Kidney glomerular epithelial cell (primary cell): ENCODE measurements at regions not wholly inside any gene's neighbourhood (a gene's known extent, or its start where the extent isn't known, plus 50 kb on each side); places are given as distances from the start of the nearest gene placed in this dataset.
A peak's percentile ranks its signal among the peaks of the same experiment; 100 is the strongest.
"Not testable (repeated sequence)": the region's sequence is repeated elsewhere in the genome, so short reads cannot be mapped to it uniquely, and the experiment has no call there.

ENCODE experiments used
- DNase-seq: peaks from one replicate; lab custom pipeline; 2025; lab: John Stamatoyannopoulos, UW

DNA sequence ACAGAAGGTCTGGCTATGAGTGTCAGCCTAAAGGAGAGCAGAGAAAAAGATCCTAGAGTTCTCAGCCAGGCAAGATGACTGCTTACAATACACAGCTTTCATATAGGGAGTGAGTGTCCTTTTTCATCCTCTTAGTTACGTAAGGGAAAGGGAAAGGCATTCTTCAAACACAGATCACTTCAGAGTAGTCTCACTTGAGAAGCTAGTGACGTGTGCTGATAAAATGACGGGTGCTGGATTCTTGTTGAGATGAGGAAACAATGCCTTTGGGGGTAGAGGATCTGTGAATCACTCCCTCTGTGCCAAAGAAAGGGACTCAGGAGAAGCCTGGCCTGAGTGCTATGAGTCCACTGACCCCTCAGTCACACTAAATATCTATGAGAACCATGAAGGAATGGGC lies 117.3 kb downstream of the QRSL1 start:
- DNase-seq: peak; percentile 72

GRCh38 chr6:106745824-106746582 lies 116.6 kb downstream of the QRSL1 start:
- DNase-seq: no peak

GRCh38 chr6:106745197-106745770 lies 115.9 kb downstream of the QRSL1 start:
- DNase-seq: no peak

DNA sequence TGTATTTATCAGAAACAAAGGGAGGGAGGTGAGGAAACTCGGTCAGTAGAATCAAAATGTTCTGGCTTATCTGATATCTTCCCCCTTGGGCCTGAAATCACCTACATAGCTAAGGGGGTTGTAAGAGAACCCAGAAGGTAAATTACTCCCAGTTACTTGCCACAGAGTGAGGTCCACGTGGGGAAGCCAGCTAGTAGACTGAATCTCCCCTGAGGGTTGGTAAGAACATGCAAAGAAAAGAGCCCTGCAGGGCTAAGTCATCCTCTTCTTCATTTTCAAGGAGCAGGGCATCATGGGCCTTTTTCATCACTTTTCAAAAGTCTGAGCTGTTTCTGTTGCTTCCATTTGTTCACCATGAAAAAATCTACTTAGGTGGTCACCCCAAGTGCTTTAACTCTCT lies 115.4 kb downstream of the QRSL1 start:
- no peak for DNase-seq

DNA sequence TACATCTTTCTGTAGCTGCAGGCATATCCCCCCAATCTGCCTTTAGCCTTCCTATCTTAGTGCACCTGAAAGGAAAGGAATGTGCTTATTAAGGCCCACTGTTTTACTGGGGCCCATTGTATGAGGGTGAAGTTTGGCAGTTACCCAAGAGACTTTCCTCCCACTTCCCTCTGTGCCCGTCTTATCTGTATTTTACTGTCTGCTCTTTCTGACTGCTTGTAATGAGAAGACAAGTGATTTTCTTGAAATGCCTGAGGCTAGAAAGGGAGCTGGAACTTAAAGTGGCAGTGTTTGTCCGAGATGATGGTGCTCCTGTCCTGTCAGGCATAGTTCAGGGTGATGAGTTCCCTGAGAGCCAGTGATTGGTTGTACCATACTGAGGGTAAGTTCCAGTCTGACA lies 114.7 kb downstream of the QRSL1 start:
- DNase-seq: not testable (repeated sequence)

DNA sequence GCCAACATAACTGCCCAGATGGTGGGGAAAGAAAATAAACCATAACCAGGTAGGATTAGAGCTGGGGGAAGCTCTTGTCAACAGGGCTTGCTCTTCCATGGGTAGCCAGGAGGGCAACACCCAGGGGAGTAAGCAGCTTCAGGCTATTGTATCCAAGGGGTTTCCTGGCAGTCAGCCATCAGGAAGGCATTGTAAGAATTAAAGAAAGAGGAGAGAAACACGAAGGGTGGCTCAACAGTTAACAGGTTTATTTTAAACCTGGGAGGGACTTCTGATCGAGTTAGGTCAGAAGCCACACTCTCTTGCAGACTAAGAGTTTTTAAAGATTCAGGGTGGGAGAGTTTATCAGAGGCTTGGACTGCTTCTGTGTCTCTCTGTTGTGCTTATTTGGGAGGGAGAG lies 114.2 kb downstream of the QRSL1 start:
- DNase-seq: no peak

- no peak for DNase-seq
These were observed 110.9 kb downstream of the QRSL1 start for GRCh38 chr6:106740287-106740686.

GRCh38 chr6:106739387-106739786 lies 110.0 kb downstream of the QRSL1 start:
- DNase-seq: peak; percentile 27

DNA sequence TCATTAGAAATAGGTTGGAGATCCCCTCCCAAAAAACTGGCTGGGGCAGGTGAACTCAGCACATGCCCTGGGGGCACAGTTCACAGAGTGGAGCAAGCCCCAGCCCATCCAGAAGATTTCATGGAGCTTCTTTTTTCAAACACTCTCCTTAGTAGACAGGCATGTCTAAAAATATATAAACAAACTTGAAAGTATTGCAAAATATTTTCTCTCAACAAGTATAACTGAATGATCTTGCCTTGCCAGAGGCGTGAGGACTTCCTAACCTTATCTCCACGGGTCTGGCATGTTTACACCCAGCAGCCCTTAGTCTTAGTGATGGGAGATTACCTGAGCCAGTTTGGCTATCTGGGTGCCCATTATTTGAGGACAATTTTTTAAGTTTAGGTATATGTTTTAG lies 107.1 kb downstream of the QRSL1 start:
- no peak for DNase-seq

DNA sequence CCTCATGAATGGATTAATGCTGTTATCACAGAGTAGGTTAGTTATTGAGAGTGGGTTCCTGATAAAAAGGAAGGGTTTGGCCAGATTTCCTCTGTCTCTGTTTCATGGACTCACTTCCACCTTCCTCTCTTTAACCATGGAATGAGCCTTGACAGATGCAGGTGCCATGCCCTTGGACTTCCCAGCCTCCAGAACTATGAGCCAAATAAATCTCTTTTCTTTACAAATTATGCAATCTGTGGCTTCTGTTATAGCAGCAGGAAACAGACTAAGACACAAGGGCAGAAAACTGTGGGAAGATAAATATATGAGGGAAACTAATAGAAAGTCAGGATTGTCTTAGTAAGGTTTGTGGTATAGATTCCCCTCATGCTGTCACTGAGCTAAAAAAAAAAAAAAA lies 106.5 kb downstream of the QRSL1 start:
- no peak for DNase-seq

DNA sequence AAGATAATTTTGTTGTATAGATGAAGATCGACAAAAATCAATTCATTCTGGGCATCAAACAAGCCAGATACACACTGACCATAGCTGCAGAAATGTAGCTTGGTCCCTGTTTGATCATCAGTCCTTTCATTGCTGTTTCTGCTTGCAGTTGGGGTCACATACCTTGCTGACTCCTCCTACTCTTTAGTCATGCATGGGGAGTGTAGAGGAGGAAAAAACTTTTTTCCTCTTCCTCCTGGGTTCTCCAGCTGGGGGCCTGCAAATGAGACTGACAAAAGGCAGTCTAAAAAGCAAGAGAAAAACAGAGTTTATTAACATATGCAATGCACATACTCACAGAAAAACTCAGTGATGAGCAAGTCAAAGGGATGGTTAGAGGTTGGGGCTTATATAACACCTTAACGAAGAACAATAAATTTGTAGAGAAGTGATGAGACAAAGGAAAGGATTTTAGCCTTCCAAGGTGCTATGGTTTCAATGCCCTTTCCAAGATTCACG lies 105.8 kb downstream of the QRSL1 start:
- DNase-seq: no peak

GRCh38 chr6:106733386-106733785 lies 104.0 kb downstream of the QRSL1 start:
- no peak for DNase-seq

- DNase-seq: no peak
These were observed 103.1 kb downstream of the QRSL1 start for GRCh38 chr6:106732376-106732940.

- no peak for DNase-seq
These were observed 102.4 kb downstream of the QRSL1 start for GRCh38 chr6:106731843-106732160.

- DNase-seq: peak; percentile 70
These were observed 101.9 kb downstream of the QRSL1 start for GRCh38 chr6:106731144-106731842.

GRCh38 chr6:106730718-106731117 lies 101.3 kb downstream of the QRSL1 start:
- DNase-seq: no peak

- no peak for DNase-seq
These were observed 100.9 kb downstream of the QRSL1 start for GRCh38 chr6:106730264-106730663.

DNA sequence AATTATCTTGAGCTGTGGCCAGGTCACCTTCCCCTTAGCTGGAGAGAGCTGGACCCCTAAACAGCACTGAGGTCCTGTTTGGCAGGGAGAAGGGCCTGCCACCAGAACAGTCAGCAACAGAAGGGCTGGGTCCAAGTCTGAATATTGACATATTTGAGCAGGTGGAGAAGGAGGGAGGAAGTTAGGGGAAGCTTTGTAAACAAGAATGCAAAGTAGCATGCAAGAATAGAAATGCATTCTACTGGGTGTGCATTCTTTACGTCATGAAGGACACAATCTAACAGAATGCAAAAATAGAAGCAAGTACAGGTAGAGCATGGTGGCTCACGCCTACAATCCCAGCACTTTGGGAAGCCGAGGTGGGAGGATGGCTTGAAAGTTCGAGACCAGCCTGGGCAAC lies 100.5 kb downstream of the QRSL1 start:
- DNase-seq: no peak

DNA sequence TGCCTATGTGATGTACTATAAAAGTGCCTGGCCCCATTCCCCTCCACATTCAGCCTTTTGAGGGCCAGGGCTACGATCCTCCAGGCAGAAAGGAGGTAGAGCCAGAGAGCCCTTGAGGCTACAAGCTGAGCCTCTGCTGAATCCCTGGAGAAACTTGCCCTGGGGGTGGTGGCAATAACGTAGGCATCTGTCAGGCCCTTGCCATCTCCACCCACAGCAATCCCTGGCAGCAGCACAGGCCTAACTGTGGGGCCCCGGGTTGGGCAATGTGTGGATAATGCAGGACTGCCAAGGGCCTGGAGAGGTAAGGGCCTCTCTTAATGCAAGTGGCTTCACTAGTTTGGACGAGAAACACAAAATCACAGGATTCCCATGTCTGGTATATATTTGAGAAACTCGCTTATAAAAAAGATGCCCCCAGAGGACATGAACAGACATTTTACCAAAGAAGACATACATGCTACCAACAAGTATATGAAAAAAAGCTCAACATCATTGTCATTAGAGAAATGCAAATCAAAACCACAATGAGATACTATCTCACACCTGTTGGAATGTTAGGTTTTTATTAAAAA lies 99.0 kb downstream of the QRSL1 start:
- DNase-seq: no peak

DNA sequence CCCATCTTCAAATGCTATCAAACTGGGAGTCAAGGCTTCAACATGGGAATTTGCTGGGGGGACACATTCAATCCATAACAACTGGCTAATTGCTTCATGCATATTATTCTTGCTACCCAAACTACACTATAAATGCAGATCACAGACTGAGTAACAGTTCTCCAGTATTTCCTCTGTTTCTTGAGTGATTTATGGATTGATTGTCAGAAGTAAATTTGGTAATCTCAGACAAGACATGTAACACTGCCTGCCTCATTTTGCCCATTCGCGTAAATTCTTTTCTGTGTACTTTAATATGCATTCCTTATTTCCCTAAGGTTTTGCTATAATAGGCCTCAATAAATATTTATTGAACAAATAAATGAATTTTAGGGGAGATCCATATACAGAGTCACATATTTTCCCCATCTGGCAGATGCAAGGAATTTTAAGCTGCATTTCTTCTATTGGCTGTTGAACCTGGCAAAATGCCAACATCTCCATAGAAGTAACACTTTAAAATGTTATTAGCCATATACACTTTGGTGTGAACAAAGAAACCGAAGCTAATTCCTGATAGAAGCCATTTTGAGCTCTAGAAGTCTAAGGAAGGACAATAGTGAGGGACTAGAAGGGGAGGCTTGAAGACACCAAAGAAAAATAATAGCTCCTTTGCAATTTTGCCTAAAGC lies 98.2 kb downstream of the QRSL1 start:
- DNase-seq: no peak

DNA sequence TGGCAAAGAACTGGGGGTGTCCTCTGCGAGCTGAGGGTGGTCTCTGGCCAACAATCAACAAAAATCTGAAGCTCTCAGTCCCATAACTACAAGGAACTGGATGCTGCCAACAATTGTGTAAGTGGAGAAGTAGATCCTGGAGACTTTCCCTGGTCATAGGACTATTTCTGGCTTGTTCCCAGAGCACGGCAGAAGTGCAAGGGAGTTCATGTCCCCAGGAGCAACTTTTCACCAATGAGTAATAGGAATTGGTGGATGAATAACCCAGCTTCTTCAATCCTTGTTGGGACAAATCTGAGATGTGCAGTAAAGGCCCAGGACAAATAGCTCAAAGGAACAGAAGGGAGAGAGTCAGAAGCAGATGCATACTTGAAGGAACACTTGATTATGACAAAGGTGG lies 95.5 kb downstream of the QRSL1 start:
- peak; percentile 49 for DNase-seq

- DNase-seq: no peak
These were observed 95.0 kb downstream of the QRSL1 start for GRCh38 chr6:106724337-106724736.
